Nucleus accumbens (tissue), 56 donors: ENCODE measurements at regions not wholly inside any gene's neighbourhood (a gene's known extent, or its start where the extent isn't known, plus 50 kb on each side); places are given as distances from the start of the nearest gene placed in this dataset.
"Not testable (repeated sequence)": the region's sequence is repeated elsewhere in the genome, so short reads cannot be mapped to it uniquely, and the experiment has no call there.

Experiments
- DNase-seq, 56 donors: peaks; one replicate each; lab custom pipeline; 2025; lab: John Stamatoyannopoulos, UW

DNA sequence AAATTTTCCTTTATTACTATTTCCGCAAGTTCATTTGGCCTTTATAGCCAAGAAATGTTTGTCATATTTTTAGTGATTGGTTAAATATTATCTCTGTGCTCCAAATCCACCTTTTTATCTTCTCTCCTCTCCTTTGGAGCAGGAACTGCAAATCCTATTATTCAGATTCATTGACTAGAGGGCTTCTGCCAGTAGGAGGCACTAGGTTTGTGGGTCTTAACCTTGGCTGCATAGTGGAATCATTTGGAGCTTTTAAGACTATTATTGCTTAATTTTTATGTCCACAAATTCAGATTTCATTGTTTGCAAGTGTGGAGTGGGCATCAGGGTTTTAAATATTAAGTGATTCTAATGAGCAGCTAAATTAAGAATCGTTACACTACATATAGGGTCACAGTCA lies 75.3 kb upstream of the SYT10 start:
- DNase-seq = no peak

DNA sequence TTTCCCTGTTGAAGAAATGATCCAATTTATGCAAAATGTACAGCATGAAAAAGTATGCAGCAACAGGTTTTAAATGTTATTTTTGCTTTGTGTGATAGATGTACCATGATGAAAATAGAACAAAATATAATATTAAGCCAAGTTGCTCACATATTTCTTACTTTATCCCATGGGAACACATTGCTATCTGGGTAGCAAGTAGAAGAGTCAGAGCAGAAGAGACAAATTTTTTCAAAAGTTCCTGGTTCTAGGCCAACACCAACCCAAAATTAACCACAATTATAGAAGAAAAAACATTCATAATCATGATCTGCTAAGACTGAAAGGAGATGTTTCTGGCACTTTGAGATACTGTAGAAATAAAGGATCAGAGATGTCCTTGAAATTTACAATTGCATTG lies 79.9 kb upstream of the SYT10 start:
- no peak for DNase-seq

DNA sequence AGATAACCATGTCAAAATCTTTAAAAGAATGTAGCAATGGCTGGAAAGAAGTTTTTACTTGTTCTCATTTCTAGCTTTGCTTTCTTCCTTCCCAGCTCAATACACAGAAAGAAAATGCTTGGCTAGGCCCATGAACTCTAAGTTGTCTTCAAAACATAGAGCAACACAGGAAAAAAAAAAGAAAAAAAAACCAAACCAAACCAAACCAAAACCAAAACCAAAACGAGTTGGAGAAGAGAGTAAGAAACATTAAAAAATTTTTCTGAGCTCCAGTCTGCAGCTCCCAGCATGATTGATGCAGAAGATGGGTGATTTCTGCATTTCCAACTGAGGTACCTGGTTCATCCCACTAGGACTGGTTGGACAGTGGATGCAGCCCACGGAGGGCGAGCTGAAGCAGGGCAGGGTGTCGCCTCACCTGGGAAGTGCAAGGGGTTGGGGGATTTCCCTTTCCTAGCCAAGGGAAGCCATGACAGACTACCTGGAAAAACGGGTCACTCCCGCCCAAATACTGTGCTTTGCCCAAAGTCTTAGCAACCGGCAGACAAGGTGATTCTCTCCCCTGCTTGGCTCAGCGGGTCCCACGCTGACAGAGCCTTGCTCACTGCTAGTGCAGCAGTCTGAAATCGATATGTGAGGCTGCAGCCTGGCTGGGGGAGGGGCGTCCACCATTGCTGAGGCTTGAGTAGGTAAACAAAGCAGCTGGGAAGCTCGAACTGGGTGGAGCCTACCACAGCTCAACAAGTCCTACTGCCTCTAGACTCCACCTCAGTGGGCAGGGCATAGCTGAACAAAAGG lies 81.1 kb upstream of the SYT10 start:
- DNase-seq = not testable (repeated sequence)

DNA sequence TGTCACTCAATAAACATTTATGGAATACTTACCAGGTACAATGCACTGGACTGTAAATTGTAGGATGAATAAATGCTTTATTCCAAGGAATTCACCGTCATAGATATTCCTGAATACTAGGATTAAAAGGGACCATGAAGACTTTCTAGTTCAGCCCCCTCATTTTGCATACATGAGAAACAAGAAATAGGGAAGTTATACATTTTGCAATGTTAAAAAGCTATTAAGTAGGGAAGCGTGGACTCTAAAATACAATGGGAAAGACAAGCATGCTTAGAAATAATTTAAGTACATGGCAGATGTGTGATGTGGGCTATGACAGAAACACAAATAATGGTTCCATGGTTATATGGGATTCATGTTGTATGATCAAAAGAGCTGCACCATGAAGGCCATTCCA lies 89.4 kb upstream of the SYT10 start:
- no peak for DNase-seq

- DNase-seq = no peak
Observed at GRCh38 chr12:33529810-33530209, 90.2 kb upstream of the SYT10 start.

DNA sequence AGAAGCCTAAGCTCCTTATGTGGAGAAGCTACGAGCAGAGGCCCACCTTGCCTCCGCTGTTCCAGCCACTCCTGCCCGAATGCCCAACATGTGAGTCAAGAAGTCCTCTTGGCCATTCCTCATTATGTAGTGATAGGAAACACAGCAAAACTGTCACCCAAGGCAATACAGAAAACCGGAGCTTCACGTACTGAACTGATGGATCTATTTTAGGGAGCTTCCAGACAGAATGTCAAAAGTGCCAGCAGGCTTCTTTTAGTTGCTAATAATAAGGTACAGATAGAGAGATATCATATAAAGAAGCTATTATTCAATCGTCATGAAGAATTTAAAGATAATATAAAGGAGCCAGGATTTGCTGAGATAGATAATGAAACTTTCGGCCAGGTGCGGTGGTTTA lies 91.6 kb upstream of the SYT10 start:
- no peak for DNase-seq

DNA sequence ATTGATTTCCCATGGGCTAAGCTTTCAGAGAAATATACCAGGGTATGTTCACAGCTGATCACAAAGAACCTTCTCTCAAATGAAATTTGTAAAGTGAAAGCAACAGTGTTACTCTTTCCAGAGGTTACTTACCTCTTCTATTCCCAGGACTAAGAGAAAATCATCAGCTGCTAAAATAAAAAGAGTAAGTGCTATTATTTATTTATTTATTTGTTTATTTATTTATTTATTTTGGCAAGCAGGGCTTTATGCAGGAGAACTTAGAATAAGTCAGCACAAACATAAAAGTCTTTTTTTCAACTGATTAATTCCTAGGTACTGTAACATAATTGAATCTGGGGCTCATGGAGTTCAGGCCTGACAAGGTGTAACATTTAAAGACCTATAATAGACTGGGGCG lies 93.9 kb upstream of the SYT10 start:
- no peak for DNase-seq

- no peak for DNase-seq
Observed at GRCh38 chr12:33536431-33536830, 96.8 kb upstream of the SYT10 start.

DNA sequence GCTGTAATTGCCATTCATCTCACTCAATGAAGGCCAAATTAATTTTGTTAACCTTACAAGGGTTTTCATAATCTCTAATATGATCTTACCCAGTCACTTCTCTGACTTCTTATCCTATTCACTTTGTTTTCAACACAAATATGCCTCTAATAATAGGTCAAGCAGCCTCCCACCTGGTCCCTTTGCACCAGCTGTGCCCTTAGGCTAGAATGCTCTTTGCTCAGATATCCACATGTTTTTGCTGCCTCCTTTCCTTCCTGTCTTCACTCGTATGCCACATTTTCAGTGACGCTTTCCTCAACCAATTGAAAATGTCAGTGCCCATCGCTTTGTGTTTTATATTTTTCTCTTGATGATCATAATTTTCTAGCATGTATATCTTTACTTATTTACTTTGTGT lies 106.4 kb upstream of the SYT10 start:
- no peak for DNase-seq

GRCh38 chr12:33547084-33547483 lies 107.5 kb upstream of the SYT10 start:
- no peak for DNase-seq

DNA sequence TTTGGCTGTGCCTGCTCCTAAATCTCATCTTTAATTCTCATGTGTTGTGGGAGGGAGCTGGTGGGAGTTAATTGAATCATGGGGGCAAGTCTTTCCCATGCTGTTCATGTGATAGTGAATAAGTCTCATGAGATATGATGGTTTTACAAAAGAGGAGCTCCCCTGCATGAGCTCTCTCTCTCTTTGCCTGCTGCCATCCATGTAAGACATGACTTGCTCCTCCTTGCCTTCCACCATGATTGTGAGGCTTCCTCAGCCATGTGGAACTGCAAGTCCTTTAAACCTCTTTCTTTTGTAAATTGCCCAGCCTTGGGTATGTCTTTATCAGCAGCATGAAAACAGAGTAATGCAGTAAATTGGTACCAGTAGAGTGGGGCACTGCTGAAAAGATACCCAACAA lies 110.6 kb upstream of the SYT10 start:
- not testable (repeated sequence) for DNase-seq

DNA sequence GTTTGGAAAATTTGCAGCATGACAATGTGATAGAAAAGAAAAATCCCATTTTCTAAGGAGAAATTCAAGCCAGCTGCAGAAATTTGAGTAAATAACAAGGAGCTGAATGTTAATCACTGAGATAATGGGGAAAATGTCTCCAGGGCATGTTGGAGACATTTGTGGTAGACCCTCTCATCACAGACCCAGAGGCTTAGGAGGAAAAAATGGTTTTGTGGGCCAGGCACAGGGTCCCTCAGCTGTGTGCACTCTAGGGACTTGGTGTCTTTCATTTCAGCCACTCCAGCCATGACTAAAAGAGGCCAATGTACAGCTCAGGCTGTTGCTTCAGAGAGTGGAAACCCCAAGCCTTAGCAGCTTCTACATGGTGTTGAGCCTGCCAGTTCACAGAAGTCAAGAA lies 111.4 kb upstream of the SYT10 start:
- DNase-seq = no peak

DNA sequence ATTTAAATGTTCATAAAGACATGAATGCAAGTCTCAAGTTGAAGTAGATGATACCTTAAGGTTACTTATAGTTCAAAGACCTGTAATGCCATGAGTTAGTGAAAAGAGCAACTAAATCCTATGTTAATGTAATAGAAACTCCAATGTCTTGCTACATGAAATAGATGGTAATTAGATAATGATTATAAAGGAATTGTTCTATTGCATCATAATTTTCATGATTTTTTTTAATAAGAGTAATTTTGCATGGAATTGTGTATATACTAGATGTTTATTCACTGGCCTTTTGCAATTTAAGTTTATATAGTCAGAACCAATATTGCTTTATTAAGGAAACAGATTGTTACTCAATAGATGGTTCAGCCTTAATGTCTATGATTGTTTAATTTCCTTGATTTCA lies 115.5 kb upstream of the SYT10 start:
- no peak for DNase-seq

DNA sequence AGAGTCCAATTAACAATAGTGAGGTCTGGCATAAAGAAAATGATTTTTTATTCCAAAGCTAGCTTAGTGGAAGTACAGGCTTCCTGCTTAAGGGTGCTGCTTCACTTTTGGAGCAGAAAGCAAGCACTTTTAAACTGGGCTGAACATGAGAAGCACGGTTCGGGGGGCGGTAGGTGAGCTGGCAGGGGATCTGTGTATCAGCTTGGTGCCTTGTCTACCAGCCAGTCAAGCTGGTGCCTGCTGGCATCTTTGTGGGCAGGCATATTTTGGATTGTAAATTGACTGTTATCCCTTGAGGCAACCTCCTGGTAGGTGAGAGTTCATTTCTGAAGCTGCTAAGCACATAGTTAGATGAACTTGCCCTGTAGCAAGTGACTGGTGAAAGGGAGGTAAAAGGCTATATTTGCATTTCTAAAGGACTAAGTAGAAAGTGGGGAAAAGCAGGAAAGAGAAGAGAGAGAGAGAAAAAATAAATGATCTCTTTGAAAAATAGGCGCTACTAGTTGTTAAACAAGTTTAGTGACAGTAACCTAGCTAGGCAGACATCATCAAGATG lies 121.1 kb upstream of the SYT10 start:
- DNase-seq = no peak

GRCh38 chr12:33562401-33562800 lies 122.8 kb upstream of the SYT10 start:
- DNase-seq = no peak

DNA sequence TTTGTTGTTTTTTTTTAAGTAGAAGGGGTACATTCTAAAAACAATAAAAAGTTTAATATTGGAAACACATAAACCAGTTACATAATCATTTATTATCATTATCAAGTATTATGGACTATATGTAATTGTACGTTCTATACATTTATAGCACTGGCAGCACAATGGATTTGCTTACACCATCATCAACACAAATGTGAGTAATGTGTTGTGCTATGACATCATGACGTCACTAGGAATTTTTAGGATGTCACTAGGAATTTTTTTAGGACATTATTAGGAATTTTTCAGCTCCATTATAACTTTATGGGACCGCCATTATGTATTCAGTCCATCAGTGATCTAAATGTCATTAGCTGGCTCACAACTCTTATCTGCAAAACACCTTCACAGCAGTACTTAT lies 126.8 kb upstream of the SYT10 start:
- no peak for DNase-seq

- DNase-seq = no peak
Observed at GRCh38 chr12:33575346-33575745, 135.7 kb upstream of the SYT10 start.

DNA sequence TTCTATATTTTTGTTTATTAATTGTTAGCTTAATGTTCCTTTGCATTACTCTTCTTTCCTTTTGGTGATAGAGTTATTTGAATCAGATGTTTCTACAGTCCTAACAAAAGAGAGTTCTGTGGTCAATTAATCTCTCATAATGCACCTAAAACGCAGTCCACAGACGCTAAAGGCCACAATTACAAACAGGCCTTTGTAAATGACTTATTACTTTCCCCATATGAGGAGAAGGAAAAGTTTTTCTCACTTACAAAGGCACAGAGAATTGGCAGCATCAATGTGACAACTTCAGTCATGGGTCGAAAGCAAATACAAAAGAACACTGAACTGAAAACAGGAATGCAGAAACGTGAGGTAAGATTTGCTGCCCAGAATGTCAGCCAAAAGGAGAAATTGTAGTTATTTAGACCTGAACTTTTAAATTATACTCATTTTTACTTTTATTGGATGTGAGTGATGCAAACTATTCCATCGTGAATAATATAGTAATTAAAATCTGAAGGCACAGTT lies 142.0 kb upstream of the SYT10 start:
- no peak for DNase-seq

- no peak for DNase-seq
Observed at GRCh38 chr12:33586576-33586975, 147.0 kb upstream of the SYT10 start.

DNA sequence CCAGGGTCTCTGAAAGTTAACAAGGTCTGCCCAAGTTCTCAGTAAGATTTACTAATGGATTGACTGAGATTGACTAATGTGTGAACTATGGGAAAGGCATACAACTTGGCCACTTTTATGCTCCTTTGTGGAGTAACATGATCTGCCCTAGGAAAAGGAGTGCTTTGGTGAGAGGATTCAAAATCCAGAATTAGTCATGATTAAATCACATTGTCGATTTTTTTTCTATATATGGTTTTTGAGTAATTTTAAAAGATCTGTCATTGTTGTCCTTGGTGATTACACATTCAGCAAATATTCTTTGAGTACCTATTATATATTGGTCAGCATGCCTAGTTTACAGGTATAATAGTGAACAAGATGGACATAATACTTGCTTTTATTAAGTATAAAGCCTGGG lies 147.7 kb upstream of the SYT10 start:
- DNase-seq = no peak

DNA sequence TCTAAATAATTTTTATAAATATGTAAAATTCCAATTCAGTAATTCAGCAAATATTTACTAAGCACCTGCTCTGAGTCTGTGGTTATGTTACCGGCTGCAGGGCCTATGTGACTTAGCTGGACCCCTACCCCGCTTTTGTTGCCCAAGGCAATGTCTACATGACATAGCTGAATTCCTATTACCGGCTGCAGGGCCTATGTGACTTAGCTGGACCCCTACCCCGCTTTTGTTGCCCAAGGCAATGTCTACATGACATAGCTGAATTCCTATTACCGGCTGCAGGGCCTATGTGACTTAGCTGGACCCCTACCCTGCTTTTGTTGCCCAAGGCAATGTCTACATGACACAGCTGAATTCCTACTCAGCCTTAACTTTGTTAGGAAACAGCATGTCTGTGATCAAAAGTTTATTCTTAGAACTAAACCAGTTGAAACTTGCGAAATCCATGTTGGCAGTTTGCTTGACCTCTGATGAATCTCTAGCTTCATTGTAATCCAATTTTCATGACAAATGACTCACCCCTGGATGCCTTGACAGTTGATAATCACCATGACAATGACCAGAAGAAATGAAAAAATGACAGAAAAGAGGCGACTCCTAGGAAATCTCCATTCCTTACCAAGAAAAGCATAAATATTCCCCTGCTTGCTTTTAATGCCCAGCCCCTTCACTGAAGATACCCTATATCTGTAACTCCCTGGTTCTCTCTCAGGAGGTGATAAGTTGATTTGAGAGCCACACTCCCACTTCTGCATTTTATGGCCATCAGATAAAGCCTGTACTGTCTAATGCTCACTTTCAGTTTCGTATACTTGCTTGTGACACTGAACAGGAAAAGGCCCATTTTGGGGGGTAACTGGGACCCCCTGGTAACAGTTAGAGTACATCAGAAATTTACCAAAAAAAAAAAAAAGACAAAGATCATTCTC lies 148.4 kb upstream of the SYT10 start:
- DNase-seq = no peak
